ENCODE measurements at regions not wholly inside any gene's neighbourhood (a gene's known extent, or its start where the extent isn't known, plus 50 kb on each side); places are given as distances from the start of the nearest gene placed in this dataset.

GRCh38 chr5:136906545-136906944, 541.2 kb upstream of the TRPC7 start:
- H3K4me3 ChIP-seq: no peak overlapping the region
- no peak overlapping the region for H3K9ac ChIP-seq (ENCODE audit: insufficient read depth in 1 of 2, low read length in 2 of 2)
- H3K27me3 ChIP-seq (ENCODE audit: control insufficient read depth in 3 of 3, insufficient read depth in 3 of 3, low read length in 2 of 3): no peaks in the 10 kb centered on the region
- H3K27ac ChIP-seq (ENCODE audit: low read depth in 1 of 2, low read length in 1 of 2): no peak overlapping the region
- no peaks in the 10 kb centered on the region for H3K36me3 ChIP-seq (ENCODE audit: control insufficient read depth in 4 of 4, insufficient read depth in 4 of 4, low read length in 4 of 4)
- TF ChIP-seq CTCF (IDR thresholded peaks at IDR 0.05; ENCODE audit: control extremely low read depth, extremely low read depth): no peak
- no peak for ATAC-seq (ENCODE audit: insufficient read depth, low FRiP score)
- H3K9me3 ChIP-seq (ENCODE audit: control insufficient read depth in 4 of 4, insufficient read depth in 3 of 4, low read length in 3 of 4): no peaks in the 10 kb centered on the region
- no peak for DNase-seq
- H3K4me1 ChIP-seq (ENCODE audit: control insufficient read depth in 5 of 5, insufficient read depth in 5 of 5, low read length in 5 of 5): no peaks in the 10 kb centered on the region
- 59 to 71% methylated on average over 1 of the region's 1 CpG for WGBS, 2 donors

GRCh38 chr5:136905571-136905970, 540.2 kb upstream of the TRPC7 start:
- Histone ChIP-seq H3K27me3 (ENCODE audit: control insufficient read depth in 3 of 3, insufficient read depth in 3 of 3, low read length in 2 of 3) (no peaks in the 10 kb centered on the region), H3K9ac (ENCODE audit: insufficient read depth in 1 of 2, low read length in 2 of 2) (no peak overlapping the region), H3K9me3 (ENCODE audit: control insufficient read depth in 4 of 4, insufficient read depth in 3 of 4, low read length in 3 of 4) (peaks cover 0 to 2% (median 0%) of the 10 kb centered on the region in 4 donors), H3K27ac (ENCODE audit: low read depth in 1 of 2, low read length in 1 of 2) (no peak overlapping the region), H3K36me3 (ENCODE audit: control insufficient read depth in 4 of 4, insufficient read depth in 4 of 4, low read length in 4 of 4) (no peaks in the 10 kb centered on the region), H3K4me1 (ENCODE audit: control insufficient read depth in 5 of 5, insufficient read depth in 5 of 5, low read length in 5 of 5) (no peaks in the 10 kb centered on the region), H3K4me3 (no peak overlapping the region)
- DNase-seq (no peak), ATAC-seq (ENCODE audit: insufficient read depth, low FRiP score) (no peak)
- no peak for TF ChIP-seq CTCF (IDR thresholded peaks at IDR 0.05; ENCODE audit: control extremely low read depth, extremely low read depth)

GRCh38 chr5:136894070-136894469, 528.7 kb upstream of the TRPC7 start:
- H3K36me3 ChIP-seq (ENCODE audit: control insufficient read depth in 4 of 4, insufficient read depth in 4 of 4, low read length in 4 of 4): no peaks in the 10 kb centered on the region
- no peak for DNase-seq
- WGBS, 2 donors: 67 to 76% methylated on average over 5 of the region's 5 CpGs

More at GRCh38 chr5:136894070-136894469, 528.7 kb upstream of the TRPC7 start:
- Histone ChIP-seq H3K4me1 (ENCODE audit: control insufficient read depth in 5 of 5, insufficient read depth in 5 of 5, low read length in 5 of 5) (peaks cover 0 to 3% (median 0%) of the 10 kb centered on the region in 5 donors), H3K9ac (ENCODE audit: insufficient read depth in 1 of 2, low read length in 2 of 2) (no peak overlapping the region), H3K27ac (ENCODE audit: low read depth in 1 of 2, low read length in 1 of 2) (no peak overlapping the region), H3K27me3 (ENCODE audit: control insufficient read depth in 3 of 3, insufficient read depth in 3 of 3, low read length in 2 of 3) (no peaks in the 10 kb centered on the region), H3K4me3 (no peak overlapping the region), H3K9me3 (ENCODE audit: control insufficient read depth in 4 of 4, insufficient read depth in 3 of 4, low read length in 3 of 4) (no peaks in the 10 kb centered on the region)
- no peak for ATAC-seq (ENCODE audit: insufficient read depth, low FRiP score)
- no peak for TF ChIP-seq CTCF (IDR thresholded peaks at IDR 0.05; ENCODE audit: control extremely low read depth, extremely low read depth)
